HUES48 (cell line): ENCODE measurements at regions not wholly inside any gene's neighbourhood (a gene's known extent, or its start where the extent isn't known, plus 50 kb on each side); places are given as distances from the start of the nearest gene placed in this dataset.
"Not testable (repeated sequence)": the region's sequence is repeated elsewhere in the genome, so short reads cannot be mapped to it uniquely, and the experiment has no call there.

Experiments used
- H3K27ac ChIP-seq: one replicate; pipeline ENCODE4 v1.7.0; 2013; ENCODE audit warnings: low read depth, low read length, inconsistent platforms
- H3K27me3 ChIP-seq: 2 replicates; pipeline ENCODE4 v1.6.1; 2013; ENCODE audit warnings: mild to moderate bottlenecking, low read length; ENCODE audit not compliant: control insufficient read depth, insufficient read depth
- H3K36me3 ChIP-seq: 2 replicates; pipeline ENCODE4 v1.6.1; 2013; ENCODE audit warnings: low read length; ENCODE audit not compliant: control insufficient read depth, insufficient read depth
- H3K4me1 ChIP-seq: 2 replicates; pipeline ENCODE4 v1.6.1; 2013; ENCODE audit warnings: mild to moderate bottlenecking, low read length; ENCODE audit not compliant: control insufficient read depth, insufficient read depth
- H3K4me3 ChIP-seq: 2 replicates; pipeline ENCODE4 v1.5.1; 2013; ENCODE audit warnings: mild to moderate bottlenecking, low read depth, low read length
- H3K9ac ChIP-seq: 2 replicates; pipeline ENCODE4 v1.6.1; 2013; ENCODE audit warnings: mild to moderate bottlenecking, low read depth, low read length, moderate library complexity
- H3K9me3 ChIP-seq: 2 replicates; pipeline ENCODE4 v1.6.1; 2013; ENCODE audit warnings: low read length; ENCODE audit not compliant: control insufficient read depth, insufficient read depth

DNA sequence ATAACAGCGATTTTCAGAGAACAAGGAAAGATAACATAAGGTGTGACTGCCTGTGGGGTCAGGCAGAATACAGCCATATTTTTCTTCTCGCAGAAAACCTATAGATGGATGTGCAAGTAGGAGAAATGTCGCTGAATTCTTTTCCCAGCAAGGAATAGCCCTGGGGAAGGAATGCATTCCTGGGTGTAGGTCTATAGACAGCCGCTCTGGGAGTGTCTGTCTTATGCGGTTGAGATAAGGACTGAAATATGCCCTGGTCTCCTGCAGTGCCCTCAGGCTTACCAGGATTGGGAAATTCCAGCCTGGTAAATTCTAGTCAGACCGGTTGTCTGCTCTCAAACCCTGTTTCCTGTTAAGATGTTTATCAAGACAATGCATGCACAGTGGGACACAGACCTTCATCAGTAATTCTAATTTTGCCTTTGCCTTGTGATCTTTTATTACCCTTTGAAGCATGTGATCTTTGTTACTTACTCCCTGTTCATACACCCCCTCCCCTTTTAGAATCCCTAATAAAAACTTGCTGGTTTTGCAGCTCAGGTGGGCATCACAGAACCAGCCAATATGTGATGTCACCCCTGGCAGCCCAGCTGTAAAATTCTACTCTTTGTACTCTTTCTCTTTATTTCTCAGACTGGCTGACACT, 202.8 kb upstream of the SRD5A2 start:
- H3K4me1 ChIP-seq, H3K27ac ChIP-seq, H3K4me3 ChIP-seq, H3K27me3 ChIP-seq, H3K36me3 ChIP-seq, H3K9ac ChIP-seq: not testable (repeated sequence)
- peaks cover 35% of the 10 kb centered on the region for H3K9me3 ChIP-seq

DNA sequence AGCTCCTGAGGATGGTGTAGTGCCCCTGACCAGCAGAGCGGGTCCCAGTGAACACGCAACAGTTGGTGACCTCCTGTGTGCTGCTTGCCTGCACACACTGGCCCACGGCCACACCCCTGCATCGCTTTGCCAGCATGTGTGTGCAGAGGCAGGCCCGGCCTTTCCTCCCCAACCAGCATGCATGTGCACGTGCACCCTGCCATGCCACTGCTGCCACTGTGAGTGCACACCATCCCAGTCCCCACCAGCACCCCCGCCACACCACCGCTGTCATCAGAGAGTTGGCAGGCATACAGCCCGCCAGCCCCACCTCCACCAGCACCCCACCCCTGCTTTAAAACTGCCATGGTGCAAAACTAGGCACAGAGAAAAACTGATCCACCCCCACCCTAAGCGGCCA, 197.4 kb upstream of the SRD5A2 start:
- Histone ChIP-seq H3K9me3 (peaks cover 8% of the 10 kb centered on the region; the same call in 1 of the 2 replicates), H3K4me3 (no peak overlapping the region), H3K27ac (no peak overlapping the region), H3K36me3 (no peaks in the 10 kb centered on the region), H3K9ac (no peak overlapping the region), H3K27me3 (no peaks in the 10 kb centered on the region), H3K4me1 (no peaks in the 10 kb centered on the region)

DNA sequence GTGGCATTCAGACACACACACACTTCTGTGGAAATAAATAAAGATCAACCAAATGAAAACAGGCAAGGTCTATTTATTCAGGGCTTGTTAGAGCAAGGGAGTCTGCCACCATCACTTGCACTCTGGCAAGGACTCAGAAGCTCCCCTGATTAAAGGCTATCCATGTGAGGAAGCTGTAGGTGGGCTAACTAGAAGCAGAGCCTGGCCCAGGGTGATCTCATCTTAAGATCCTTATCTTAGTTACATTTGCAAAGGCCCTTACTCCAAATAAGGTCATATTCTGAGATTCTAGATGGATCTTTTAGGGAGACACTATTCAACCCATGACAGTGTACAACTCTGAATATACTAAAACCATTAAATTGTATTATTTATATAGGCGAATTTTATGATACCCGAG, 190.0 kb upstream of the SRD5A2 start:
- H3K4me1 ChIP-seq = no peaks in the 10 kb centered on the region
- no peaks in the 10 kb centered on the region for H3K36me3 ChIP-seq
- no peak overlapping the region for H3K9ac ChIP-seq
- H3K27me3 ChIP-seq = no peaks in the 10 kb centered on the region
- H3K9me3 ChIP-seq = no peaks in the 10 kb centered on the region
- no peak overlapping the region for H3K4me3 ChIP-seq
- H3K27ac ChIP-seq = no peak overlapping the region

DNA sequence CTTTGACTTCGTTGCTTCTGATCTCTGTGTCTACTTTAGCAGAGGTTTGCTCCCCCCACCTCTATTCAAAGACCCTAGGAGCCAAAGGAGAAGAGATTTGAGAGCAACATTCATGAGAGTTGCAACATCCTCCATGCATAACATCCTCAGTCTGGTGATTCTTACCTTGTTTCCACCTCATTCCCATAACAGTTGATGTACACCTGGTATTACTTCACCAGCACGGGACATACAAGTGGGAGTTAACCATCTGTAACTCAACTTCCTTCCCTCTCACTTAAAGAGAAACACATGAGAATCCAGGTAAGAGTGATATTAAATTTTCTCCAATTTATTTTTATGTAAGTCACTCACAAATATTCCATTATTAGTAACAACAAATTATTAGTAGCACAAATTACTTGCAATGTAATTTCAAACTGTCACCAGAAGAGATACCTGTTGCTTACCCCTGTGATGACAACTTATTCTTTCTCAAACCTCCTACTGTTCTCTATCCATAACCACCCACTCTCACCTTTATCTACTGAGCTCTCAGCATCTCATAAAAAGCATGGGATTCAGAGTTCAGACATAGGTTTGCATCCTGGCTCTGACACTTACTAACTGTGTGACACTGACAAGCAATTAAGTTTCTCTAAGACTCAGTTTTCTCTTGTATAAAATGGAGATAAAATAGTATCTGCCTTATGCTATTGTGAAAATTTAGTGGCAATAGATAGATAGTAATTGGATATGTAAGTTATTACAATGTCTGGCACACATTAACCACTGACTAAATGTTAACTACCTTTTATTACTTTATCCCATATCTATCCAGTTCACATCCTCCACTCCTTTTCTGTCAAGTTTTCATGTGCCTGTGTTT, 184.6 kb upstream of the SRD5A2 start:
- H3K4me3 ChIP-seq = no peak overlapping the region
- H3K9ac ChIP-seq = no peak overlapping the region
- H3K27me3 ChIP-seq = no peaks in the 10 kb centered on the region
- no peaks in the 10 kb centered on the region for H3K4me1 ChIP-seq
- H3K9me3 ChIP-seq = no peaks in the 10 kb centered on the region; the same call in 1 of the 2 replicates
- no peaks in the 10 kb centered on the region for H3K36me3 ChIP-seq
- no peak overlapping the region for H3K27ac ChIP-seq

DNA sequence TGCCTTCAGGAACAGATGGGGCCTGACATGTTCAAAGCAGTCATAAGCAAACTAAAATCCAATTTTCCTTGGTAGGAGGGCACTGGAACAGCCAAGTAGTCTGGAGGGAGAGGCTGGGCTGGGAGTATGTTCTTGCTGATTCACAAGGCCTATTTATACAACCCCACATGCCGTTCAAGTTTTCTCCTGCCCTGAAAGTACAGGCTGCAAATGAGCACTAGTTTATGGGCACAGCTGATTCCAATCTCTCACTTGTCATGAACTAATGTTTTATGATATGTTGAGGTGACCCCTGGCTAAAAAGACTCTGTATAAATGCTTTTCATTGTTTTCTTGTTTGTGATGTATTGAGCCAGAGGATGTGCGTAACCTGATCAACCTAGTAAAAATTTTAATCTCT, 183.4 kb upstream of the SRD5A2 start:
- Histone ChIP-seq H3K36me3 (no peaks in the 10 kb centered on the region), H3K27ac (no peak overlapping the region), H3K4me3 (no peak overlapping the region), H3K9me3 (no peaks in the 10 kb centered on the region; the same call in 1 of the 2 replicates), H3K4me1 (no peaks in the 10 kb centered on the region), H3K9ac (no peak overlapping the region), H3K27me3 (no peaks in the 10 kb centered on the region)

DNA sequence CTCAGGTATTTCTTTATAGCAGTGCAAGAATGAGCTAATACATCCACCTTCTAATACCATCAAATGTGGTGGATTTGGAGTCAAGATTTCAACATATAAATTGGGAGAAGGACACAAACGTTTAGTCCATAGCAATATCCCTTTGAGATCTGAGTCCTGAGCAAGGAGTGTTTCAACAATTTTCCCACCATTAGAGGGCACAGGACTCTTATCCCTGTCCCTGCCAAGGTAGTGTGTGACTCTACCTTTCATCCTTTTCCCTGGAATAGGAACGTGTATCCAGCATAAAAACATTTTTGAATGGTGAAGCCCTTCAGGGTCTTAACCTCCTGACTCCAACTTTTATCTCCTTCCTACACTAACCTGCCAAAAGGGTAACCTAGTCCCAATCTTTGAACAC, 181.3 kb upstream of the SRD5A2 start:
- H3K36me3 ChIP-seq = no peaks in the 10 kb centered on the region
- H3K4me3 ChIP-seq = no peak overlapping the region
- H3K9ac ChIP-seq = no peak overlapping the region
- H3K27ac ChIP-seq = no peak overlapping the region
- H3K4me1 ChIP-seq = no peaks in the 10 kb centered on the region
- no peaks in the 10 kb centered on the region; the same call in 1 of the 2 replicates for H3K9me3 ChIP-seq
- no peaks in the 10 kb centered on the region for H3K27me3 ChIP-seq

DNA sequence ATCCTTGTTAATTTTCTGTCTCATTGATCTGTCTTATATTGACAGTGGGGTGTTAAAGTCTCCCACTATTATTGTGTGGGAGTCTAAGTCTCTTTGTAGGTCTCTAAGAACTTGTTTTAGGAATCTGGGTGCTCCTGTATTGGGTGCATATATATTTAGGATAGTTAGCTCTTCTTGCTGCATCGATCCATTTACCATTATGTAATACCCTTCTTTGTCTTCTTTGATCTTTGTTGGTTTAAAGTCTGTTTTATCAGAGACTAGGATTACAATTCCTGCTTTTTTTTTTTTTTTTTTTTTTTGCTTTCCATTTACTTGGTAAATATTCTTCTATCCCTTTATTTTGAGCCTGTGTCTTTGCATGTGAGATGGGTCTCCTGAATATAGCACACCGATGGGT, 176.6 kb upstream of the SRD5A2 start:
- H3K4me1 ChIP-seq, H3K4me3 ChIP-seq, H3K27ac ChIP-seq, H3K27me3 ChIP-seq, H3K9ac ChIP-seq, H3K9me3 ChIP-seq, H3K36me3 ChIP-seq: not testable (repeated sequence)

DNA sequence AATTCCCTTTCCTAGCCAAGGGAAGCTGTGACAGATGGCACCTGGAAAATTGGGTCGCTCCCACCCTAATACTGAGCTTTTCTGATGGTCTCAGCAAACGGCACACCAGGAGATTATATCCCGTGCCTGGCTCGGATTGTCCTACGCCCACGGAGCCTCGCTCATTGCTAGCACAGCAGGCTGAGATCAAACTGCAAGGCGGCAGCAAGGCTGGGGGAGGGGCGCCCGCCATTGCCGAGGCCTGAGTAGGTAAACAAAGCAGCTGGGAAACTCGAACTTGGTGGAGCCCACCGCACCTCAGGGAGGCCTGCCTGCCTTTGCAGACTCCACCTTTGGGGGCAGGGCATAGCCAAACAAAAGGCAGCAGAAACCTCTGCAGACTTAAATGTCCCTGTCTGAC, 168.0 kb upstream of the SRD5A2 start:
- not testable (repeated sequence) for H3K36me3 ChIP-seq, H3K27ac ChIP-seq, H3K9ac ChIP-seq, H3K27me3 ChIP-seq, H3K4me3 ChIP-seq, H3K4me1 ChIP-seq
- peaks cover 38% of the 10 kb centered on the region for H3K9me3 ChIP-seq

DNA sequence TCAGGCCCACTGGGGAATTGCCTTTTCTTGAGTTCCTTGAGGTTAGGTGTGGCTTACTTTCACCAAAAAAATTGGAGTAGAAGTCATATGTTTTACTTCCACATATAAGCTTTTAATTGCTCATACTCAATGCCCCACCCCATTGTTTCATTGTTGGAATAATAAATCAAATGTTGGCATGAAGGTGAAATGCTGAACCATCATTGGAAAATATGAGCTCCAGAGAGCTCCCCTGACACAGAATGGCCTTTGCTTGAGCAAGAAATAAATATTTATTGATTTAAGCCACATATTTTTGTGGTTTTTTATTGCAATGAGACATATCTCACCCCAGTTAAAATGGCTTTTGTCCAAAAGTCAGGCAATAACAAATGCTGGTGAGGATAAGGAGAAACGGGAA, 167.3 kb upstream of the SRD5A2 start:
- Histone ChIP-seq H3K27ac (no peak overlapping the region), H3K4me3 (no peak overlapping the region), H3K9me3 (peaks cover 38% of the 10 kb centered on the region), H3K36me3 (no peaks in the 10 kb centered on the region), H3K9ac (no peak overlapping the region), H3K4me1 (no peaks in the 10 kb centered on the region), H3K27me3 (no peaks in the 10 kb centered on the region)

DNA sequence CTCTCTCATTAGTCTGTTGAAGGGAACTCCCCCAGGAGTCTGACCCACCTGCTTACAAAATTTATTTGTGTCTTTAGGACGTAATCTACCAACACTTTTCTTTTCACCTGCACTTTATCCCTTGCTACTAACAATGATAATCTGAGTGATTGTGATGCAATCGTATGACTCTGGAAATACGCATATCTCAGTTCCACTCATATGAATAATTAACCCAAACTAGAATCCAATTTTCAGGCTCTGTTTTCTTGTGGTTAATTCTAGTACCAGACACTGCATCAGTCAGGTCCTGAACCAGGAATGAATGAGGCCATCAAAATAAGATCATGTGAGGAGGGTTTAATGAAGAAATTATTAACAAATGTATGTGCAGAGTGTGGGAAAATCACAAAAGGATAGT, 158.4 kb upstream of the SRD5A2 start:
- Histone ChIP-seq H3K9ac (no peak overlapping the region), H3K4me3 (no peak overlapping the region), H3K4me1 (no peaks in the 10 kb centered on the region), H3K36me3 (no peaks in the 10 kb centered on the region), H3K9me3 (peaks cover 3% of the 10 kb centered on the region; the same call in 1 of the 2 replicates), H3K27ac (no peak overlapping the region), H3K27me3 (no peaks in the 10 kb centered on the region)

DNA sequence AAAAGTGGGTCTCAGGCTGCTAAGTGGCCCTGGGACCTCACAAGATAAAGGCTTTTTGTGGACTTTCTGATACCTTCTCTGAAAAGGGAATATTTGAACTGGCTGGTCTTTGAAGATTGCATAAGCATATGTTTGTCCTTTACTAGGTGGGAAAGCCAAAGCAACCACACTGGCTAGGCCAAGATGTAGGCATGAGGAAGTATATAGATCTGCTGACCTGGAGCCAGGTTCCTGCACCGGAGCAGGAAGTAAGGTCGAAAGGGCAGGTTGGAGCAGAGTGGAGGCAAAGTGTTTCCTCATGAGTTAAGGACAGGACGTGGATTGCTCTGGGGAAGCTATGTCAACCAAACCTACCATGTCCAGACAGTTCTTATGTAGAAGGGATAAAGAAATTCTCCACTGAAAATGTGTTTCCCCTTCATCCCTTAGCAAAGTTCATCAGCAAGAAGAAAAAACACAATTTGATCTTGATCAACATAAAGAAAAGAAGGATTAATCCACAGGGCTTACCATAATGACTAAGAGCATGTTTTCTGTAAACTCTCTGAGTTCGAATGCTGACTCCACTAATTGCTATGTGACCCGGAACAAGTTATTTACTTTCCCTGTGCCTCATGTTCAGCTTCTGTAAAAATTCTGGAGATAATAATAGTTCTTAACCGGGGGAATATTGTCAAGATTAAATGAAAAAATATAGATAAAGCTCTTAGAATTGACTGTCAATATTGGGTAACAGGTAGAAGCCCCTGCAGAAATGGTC, 156.1 kb upstream of the SRD5A2 start:
- Histone ChIP-seq H3K9me3 (no peaks in the 10 kb centered on the region), H3K4me3 (no peak overlapping the region), H3K36me3 (no peaks in the 10 kb centered on the region), H3K9ac (no peak overlapping the region), H3K27me3 (no peaks in the 10 kb centered on the region), H3K4me1 (no peaks in the 10 kb centered on the region), H3K27ac (no peak overlapping the region)
